ENCODE measurements at regions not wholly inside any gene's neighbourhood (a gene's known extent, or its start where the extent isn't known, plus 50 kb on each side); places are given as distances from the start of the nearest gene placed in this dataset.

DNA sequence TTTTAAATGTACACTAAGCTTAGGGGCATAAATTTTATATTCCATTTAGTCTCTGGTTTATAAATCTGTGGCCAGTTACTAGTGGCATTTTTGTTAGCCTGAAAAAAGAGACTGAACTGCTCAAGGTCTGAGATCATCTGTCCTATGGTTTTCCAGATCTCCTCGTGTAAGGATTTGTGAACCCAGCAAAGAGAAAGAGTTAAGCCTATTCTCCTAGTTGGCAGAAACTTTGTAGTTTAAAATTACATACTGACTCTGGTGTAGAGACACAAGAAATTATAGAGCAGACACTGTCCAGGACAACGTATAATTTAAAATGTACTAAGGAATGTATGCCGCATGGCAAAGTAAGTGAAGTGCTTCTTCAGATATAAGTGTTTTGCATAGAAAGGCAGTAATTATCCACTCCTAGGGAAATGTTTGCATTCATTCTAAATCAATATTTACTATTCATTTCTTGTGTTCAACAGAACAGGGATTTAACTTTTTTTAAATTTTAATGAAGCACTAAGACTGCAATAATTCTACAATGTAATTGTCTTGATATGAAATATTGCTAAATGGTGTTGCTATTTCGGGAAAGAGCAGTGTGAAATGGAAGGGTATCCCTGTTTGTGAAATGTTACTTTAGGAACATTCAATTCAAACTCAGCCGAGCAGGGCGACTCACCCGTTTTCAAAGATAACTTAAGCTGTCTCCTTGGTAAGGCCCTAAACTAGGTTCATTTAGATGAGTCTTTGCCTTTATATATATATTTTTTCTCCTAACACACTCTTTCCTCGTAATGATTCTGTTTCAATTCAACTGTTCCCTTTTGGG is 508.4 kb upstream of the ZEB2 start:
- Mint-ChIP-seq H3K27me3 (no peaks in the 10 kb centered on the region), H3K4me1 (peaks cover 5% of the 10 kb centered on the region), H3K9me3 (ENCODE audit: insufficient read depth) (no peaks in the 10 kb centered on the region), H3K4me3 (no peak overlapping the region), H3K27ac (no peak overlapping the region)
- Histone ChIP-seq H2AFZ (ENCODE audit: insufficient read depth, low read depth, low read length, poor library complexity, severe bottlenecking) (no peak overlapping the region), H3K27ac (ENCODE audit: low read length in 2 of 2) (no peak overlapping the region), H3K4me2 (replicated peaks; ENCODE audit: low read depth, low read length, poor library complexity, severe bottlenecking) (no peak overlapping the region), H3K36me3 (replicated peaks in 1 of 2; ENCODE audit: control extremely low read depth in 1 of 2, control insufficient read depth in 1 of 2, extremely low read depth in 1 of 2, insufficient read depth in 2 of 2, low read length in 1 of 2) (no peaks in the 10 kb centered on the region), H3K9ac (ENCODE audit: low read length) (no peak overlapping the region), H3K27me3 (replicated peaks in 1 of 4; ENCODE audit: control extremely low read depth in 1 of 4, control insufficient read depth in 3 of 4, insufficient read depth in 4 of 4, low read length in 3 of 4) (no peaks in the 10 kb centered on the region), H3K4me3 (ENCODE audit: control extremely low read depth in 1 of 5, extremely low read depth in 1 of 5, insufficient read depth in 1 of 5, low read depth in 2 of 5, low read length in 4 of 5) (no peak overlapping the region), H3K4me1 (ENCODE audit: control insufficient read depth in 2 of 2, insufficient read depth in 2 of 2, low read length in 2 of 2) (peaks cover 0 to under 1% of the 10 kb centered on the region in 2 donors), H3K9me3 (ENCODE audit: control extremely low read depth in 1 of 3, control insufficient read depth in 2 of 3, insufficient read depth in 1 of 3, low read length in 2 of 3) (no peaks in the 10 kb centered on the region), H4K20me1 (ENCODE audit: control insufficient read depth, insufficient read depth, low read length, poor library complexity, severe bottlenecking) (no peaks in the 10 kb centered on the region), H3K79me2 (ENCODE audit: control insufficient read depth, insufficient read depth, low read length) (no peaks in the 10 kb centered on the region)
- WGBS (ENCODE audit: insufficient coverage): 80% methylated on average over 1 of the region's 8 CpGs
- ChIA-PET POLR2A (no interaction called here), CTCF (no interaction called here)
- no peak for DNase-seq
- no peak for TF ChIP-seq EZH2 (IDR thresholded peaks at IDR 0.05; ENCODE audit: borderline replicate concordance, insufficient read depth, low read depth, low read length, poor library complexity, severe bottlenecking)
- TF ChIP-seq, protein P1, sequence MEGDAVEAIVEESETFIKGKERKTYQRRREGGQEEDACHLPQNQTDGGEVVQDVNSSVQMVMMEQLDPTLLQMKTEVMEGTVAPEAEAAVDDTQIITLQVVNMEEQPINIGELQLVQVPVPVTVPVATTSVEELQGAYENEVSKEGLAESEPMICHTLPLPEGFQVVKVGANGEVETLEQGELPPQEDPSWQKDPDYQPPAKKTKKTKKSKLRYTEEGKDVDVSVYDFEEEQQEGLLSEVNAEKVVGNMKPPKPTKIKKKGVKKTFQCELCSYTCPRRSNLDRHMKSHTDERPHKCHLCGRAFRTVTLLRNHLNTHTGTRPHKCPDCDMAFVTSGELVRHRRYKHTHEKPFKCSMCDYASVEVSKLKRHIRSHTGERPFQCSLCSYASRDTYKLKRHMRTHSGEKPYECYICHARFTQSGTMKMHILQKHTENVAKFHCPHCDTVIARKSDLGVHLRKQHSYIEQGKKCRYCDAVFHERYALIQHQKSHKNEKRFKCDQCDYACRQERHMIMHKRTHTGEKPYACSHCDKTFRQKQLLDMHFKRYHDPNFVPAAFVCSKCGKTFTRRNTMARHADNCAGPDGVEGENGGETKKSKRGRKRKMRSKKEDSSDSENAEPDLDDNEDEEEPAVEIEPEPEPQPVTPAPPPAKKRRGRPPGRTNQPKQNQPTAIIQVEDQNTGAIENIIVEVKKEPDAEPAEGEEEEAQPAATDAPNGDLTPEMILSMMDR (IDR thresholded peaks at IDR 0.05): no peak
- intact Hi-C loops (cut with micrococcal nuclease): no loop called here
- no peak for ATAC-seq (ENCODE audit: low read depth)
